ENCODE measurements at regions not wholly inside any gene's neighbourhood (a gene's known extent, or its start where the extent isn't known, plus 50 kb on each side); places are given as distances from the start of the nearest gene placed in this dataset.
"Not testable (repeated sequence)": the region's sequence is repeated elsewhere in the genome, so short reads cannot be mapped to it uniquely, and the experiment has no call there.

GRCh38 chr5:85000671-85001070, 616.0 kb upstream of the EDIL3 start:
- ATAC-seq (ENCODE audit: low read depth) (no peak), DNase-seq (ENCODE audit: low spot score) (no peak)
- no peaks in the 10 kb centered on the region for H3K36me3 ChIP-seq (ENCODE audit: low read depth)
- no peak overlapping the region for H3K27ac ChIP-seq (ENCODE audit: poor library complexity, severe bottlenecking)
- H3K9me3 ChIP-seq (ENCODE audit: severe bottlenecking): no peaks in the 10 kb centered on the region
- no peaks in the 10 kb centered on the region for H3K27me3 ChIP-seq (ENCODE audit: insufficient read depth, poor library complexity, severe bottlenecking)
- no peaks in the 10 kb centered on the region for H3K4me1 ChIP-seq (ENCODE audit: insufficient read depth, poor library complexity, severe bottlenecking)
- H3K4me3 ChIP-seq (ENCODE audit: severe bottlenecking): no peak overlapping the region
- TF ChIP-seq CTCF (IDR thresholded peaks at IDR 0.05; ENCODE audit: poor library complexity, severe bottlenecking): no peak

GRCh38 chr5:85002026-85002425, 617.3 kb upstream of the EDIL3 start:
- H3K36me3 ChIP-seq (ENCODE audit: low read depth); H3K4me3 ChIP-seq (ENCODE audit: severe bottlenecking); H3K27ac ChIP-seq (ENCODE audit: poor library complexity, severe bottlenecking); H3K27me3 ChIP-seq (ENCODE audit: insufficient read depth, poor library complexity, severe bottlenecking); DNase-seq (ENCODE audit: low spot score); H3K4me1 ChIP-seq (ENCODE audit: insufficient read depth, poor library complexity, severe bottlenecking); ATAC-seq (ENCODE audit: low read depth); H3K9me3 ChIP-seq (ENCODE audit: severe bottlenecking): not testable (repeated sequence)

- H3K27ac ChIP-seq (ENCODE audit: poor library complexity, severe bottlenecking): no peak overlapping the region
- H3K27me3 ChIP-seq (ENCODE audit: insufficient read depth, poor library complexity, severe bottlenecking): no peaks in the 10 kb centered on the region
- no peaks in the 10 kb centered on the region for H3K4me1 ChIP-seq (ENCODE audit: insufficient read depth, poor library complexity, severe bottlenecking)
- ATAC-seq (ENCODE audit: low read depth) (no peak), DNase-seq (ENCODE audit: low spot score) (no peak)
- no peaks in the 10 kb centered on the region for H3K36me3 ChIP-seq (ENCODE audit: low read depth)
- H3K9me3 ChIP-seq (ENCODE audit: severe bottlenecking): no peaks in the 10 kb centered on the region
- no peak overlapping the region for H3K4me3 ChIP-seq (ENCODE audit: severe bottlenecking)
- no peak for TF ChIP-seq CTCF (IDR thresholded peaks at IDR 0.05; ENCODE audit: poor library complexity, severe bottlenecking)
Observed at GRCh38 chr5:85010014-85010562, 625.4 kb upstream of the EDIL3 start.

GRCh38 chr5:85017261-85017660, 632.6 kb upstream of the EDIL3 start:
- no peaks in the 10 kb centered on the region for H3K27me3 ChIP-seq (ENCODE audit: insufficient read depth, poor library complexity, severe bottlenecking)
- H3K36me3 ChIP-seq (ENCODE audit: low read depth): no peaks in the 10 kb centered on the region
- no peaks in the 10 kb centered on the region for H3K9me3 ChIP-seq (ENCODE audit: severe bottlenecking)
- no peak overlapping the region for H3K27ac ChIP-seq (ENCODE audit: poor library complexity, severe bottlenecking)
- ATAC-seq (ENCODE audit: low read depth) (no peak), DNase-seq (ENCODE audit: low spot score) (no peak)
- H3K4me3 ChIP-seq (ENCODE audit: severe bottlenecking): no peak overlapping the region
- H3K4me1 ChIP-seq (ENCODE audit: insufficient read depth, poor library complexity, severe bottlenecking): no peaks in the 10 kb centered on the region
- no peak for TF ChIP-seq CTCF (IDR thresholded peaks at IDR 0.05; ENCODE audit: poor library complexity, severe bottlenecking)

- DNase-seq (ENCODE audit: low spot score): no peak
Observed at GRCh38 chr5:85030316-85031084, 645.8 kb upstream of the EDIL3 start.

More at GRCh38 chr5:85030316-85031084, 645.8 kb upstream of the EDIL3 start:
- Histone ChIP-seq H3K27me3 (ENCODE audit: insufficient read depth, poor library complexity, severe bottlenecking) (peaks cover 8% of the 10 kb centered on the region), H3K9me3 (ENCODE audit: severe bottlenecking) (no peaks in the 10 kb centered on the region), H3K4me1 (ENCODE audit: insufficient read depth, poor library complexity, severe bottlenecking) (no peaks in the 10 kb centered on the region), H3K4me3 (ENCODE audit: severe bottlenecking) (no peak overlapping the region), H3K36me3 (ENCODE audit: low read depth) (no peaks in the 10 kb centered on the region), H3K27ac (ENCODE audit: poor library complexity, severe bottlenecking) (no peak overlapping the region)
- TF ChIP-seq CTCF (IDR thresholded peaks at IDR 0.05; ENCODE audit: poor library complexity, severe bottlenecking): no peak
- ATAC-seq (ENCODE audit: low read depth): no peak

All from RWPE2 (cell line).